EH (cell line): ENCODE measurements at regions not wholly inside any gene's neighbourhood (a gene's known extent, or its start where the extent isn't known, plus 50 kb on each side); places are given as distances from the start of the nearest gene placed in this dataset.

ENCODE experiments used
- DNase-seq: peaks from one replicate; pipeline ENCODE4 v3.0.0-alpha.2; 2015; ENCODE audit warnings: low read depth

GRCh38 chr9:108676355-108676754 lies 179.4 kb downstream of the ACTL7B start:
- DNase-seq = no peak

GRCh38 chr9:108675708-108676107 lies 180.1 kb downstream of the ACTL7B start:
- no peak for DNase-seq

- DNase-seq = no peak
Observed at GRCh38 chr9:108674766-108675530, 180.8 kb downstream of the ACTL7B start.

GRCh38 chr9:108673386-108673785 lies 182.4 kb downstream of the ACTL7B start:
- peak; percentile 90 for DNase-seq

GRCh38 chr9:108672475-108673190 lies 183.2 kb downstream of the ACTL7B start:
- peak; percentile 51 for DNase-seq

- peak; percentile 99 for DNase-seq
Observed at GRCh38 chr9:108671794-108672193, 184.0 kb downstream of the ACTL7B start.

- peak; percentile 80 for DNase-seq
Observed at GRCh38 chr9:108671176-108671575, 184.6 kb downstream of the ACTL7B start.

- DNase-seq = peak; percentile 50
Observed at GRCh38 chr9:108668938-108669335, 186.8 kb downstream of the ACTL7B start.

GRCh38 chr9:108668191-108668937 lies 187.4 kb downstream of the ACTL7B start:
- DNase-seq = peak; percentile 81

- DNase-seq = peak; percentile 80
Observed at GRCh38 chr9:108666240-108666784, 189.5 kb downstream of the ACTL7B start.

GRCh38 chr9:108665521-108666239 lies 190.1 kb downstream of the ACTL7B start:
- DNase-seq = no peak

- DNase-seq = peak; percentile 83
Observed at GRCh38 chr9:108664309-108665255, 191.2 kb downstream of the ACTL7B start.

- DNase-seq = peak; percentile 48
Observed at GRCh38 chr9:108663422-108663821, 192.4 kb downstream of the ACTL7B start.

- DNase-seq = no peak
Observed at GRCh38 chr9:108662956-108663355, 192.8 kb downstream of the ACTL7B start.

GRCh38 chr9:108662091-108662875 lies 193.5 kb downstream of the ACTL7B start:
- peak; percentile 51 for DNase-seq

- no peak for DNase-seq
Observed at GRCh38 chr9:108656566-108656965, 199.2 kb downstream of the ACTL7B start.

GRCh38 chr9:108655818-108656217 lies 200.0 kb downstream of the ACTL7B start:
- no peak for DNase-seq

GRCh38 chr9:108654566-108654965 lies 201.2 kb downstream of the ACTL7B start:
- DNase-seq = peak; percentile 85

GRCh38 chr9:108652851-108653250 lies 202.9 kb downstream of the ACTL7B start:
- DNase-seq = no peak

- no peak for DNase-seq
Observed at GRCh38 chr9:108650826-108651225, 205.0 kb downstream of the ACTL7B start.
